HepG2 (cell line): ENCODE measurements at regions not wholly inside any gene's neighbourhood (a gene's known extent, or its start where the extent isn't known, plus 50 kb on each side); places are given as distances from the start of the nearest gene placed in this dataset.

Experiments used
- ATAC-seq: fragments of 200-7000 bp; cut with Tn5 transposase; 3 replicates; pipeline ENCODE4 v1.9.1; 2020; ENCODE audit warnings: mild to moderate bottlenecking, moderate library complexity
- BruUV-seq: library from RNA; stranded (reverse); fragments of 400-500 nt; replicated peaks from 2 replicates; lab custom pipeline; 2021; lab: Mats Ljungman, UMichigan
- CTCF ChIA-PET: fragments of 300-600 bp; formaldehyde crosslinking; extraction: SDS; loops from one replicate; lab custom pipeline; 2021; ENCODE audit warnings: low total read pairs, inconsistent platforms, low intra/inter-chr PET ratio; lab: Yijun Ruan, JAX
- POLR2A ChIA-PET: fragments of 350-600 bp; sonication (Branson Sonifier 250); formaldehyde crosslinking; loops from one replicate; lab custom pipeline; 2020; ENCODE audit warnings: antibody characterized with exemption, inconsistent platforms; lab: Yijun Ruan, JAX
- DNase-seq: peaks from one replicate; pipeline ENCODE4 v3.0.0-alpha.2; 2015; ENCODE audit warnings: low spot score
- FAIRE-seq: peaks from 3 replicates; lab custom pipeline; 2011; peaks lifted over from hg19 to GRCh38; lab: Jason Lieb, UNC
- H2AFZ ChIP-seq: one replicate; pipeline ENCODE4 v1.6.1; 2011; ENCODE audit warnings: low read length, inconsistent platforms
- H3K27ac ChIP-seq: fragments of 300-600 bp; 3 replicates; pipeline ENCODE4 v1.8.0; 2011; ENCODE audit warnings: mixed run types, mild to moderate bottlenecking, mixed read lengths, low read length, inconsistent platforms; ENCODE audit not compliant: insufficient read depth; ENCODE audit errors: extremely low read length
- H3K27me3 ChIP-seq, 2 experiments: fragments of 200-600 bp in 1 of 2; 2 replicates in 1 of 2; 3 replicates in 1 of 2; pipeline versions ENCODE4 v1.6.0 to v1.8.0; 2011; ENCODE audit warnings: low read length in 2 of 2, mild to moderate bottlenecking in 2 of 2, moderate library complexity in 2 of 2, inconsistent platforms in 1 of 2; ENCODE audit not compliant: insufficient read depth in 2 of 2, control insufficient read depth in 1 of 2
- H3K36me3 ChIP-seq, 2 experiments: fragments of 200-600 bp in 1 of 2; replicated peaks in 1 of 2; 2 replicates in 1 of 2; 3 replicates in 1 of 2; pipeline versions ENCODE4 v1.5.1 to v1.8.0; 2011; ENCODE audit warnings: low read length in 2 of 2, inconsistent platforms in 1 of 2; ENCODE audit not compliant: insufficient read depth in 2 of 2, control insufficient read depth in 1 of 2
- H3K4me1 ChIP-seq: 2 replicates; pipeline ENCODE4 v1.5.1; 2012; ENCODE audit warnings: low read length, inconsistent platforms; ENCODE audit not compliant: insufficient read depth
- H3K4me2 ChIP-seq: 2 replicates; pipeline ENCODE4 v1.6.0; 2011; ENCODE audit warnings: low read depth, low read length, inconsistent platforms
- H3K4me3 ChIP-seq, 3 experiments: fragments of 200-600 bp in 1 of 3; sonication (generic), shearing (Covaris generic) in 1 of 3; replicated peaks in 1 of 3; 2 replicates each; pipeline ENCODE4 v1.5.1; 2011 to 2016; ENCODE audit warnings: low read length in 3 of 3, inconsistent platforms in 2 of 3, low read depth in 2 of 3, mild to moderate bottlenecking in 2 of 3, control low read depth in 1 of 3, mixed read lengths in 1 of 3; ENCODE audit not compliant: insufficient read depth in 1 of 3
- H3K79me2 ChIP-seq: one replicate; pipeline ENCODE4 v1.6.1; 2011; ENCODE audit warnings: low read length, inconsistent platforms; ENCODE audit not compliant: insufficient read depth
- H3K9ac ChIP-seq: 2 replicates; pipeline ENCODE4 v1.6.0; 2011; ENCODE audit warnings: mild to moderate bottlenecking, low read depth, low read length, inconsistent platforms; ENCODE audit not compliant: insufficient read depth
- H3K9me3 ChIP-seq: 2 replicates; pipeline ENCODE4 v1.5.1; 2012; ENCODE audit warnings: mild to moderate bottlenecking, low read length
- H4K20me1 ChIP-seq: 2 replicates; pipeline ENCODE4 v1.6.0; 2011; ENCODE audit warnings: inconsistent platforms, mild to moderate bottlenecking, low read length, moderate library complexity; ENCODE audit not compliant: insufficient read depth
- FOSL2 ChIP-seq: sonication (generic); formaldehyde crosslinking; IDR thresholded peaks from 2 replicates; pipeline ENCODE4 v1.4.0; 2020; ENCODE audit warnings: missing genetic modification reagents
- SMC3 ChIP-seq: IDR thresholded peaks from 2 replicates; pipeline ENCODE4 v1.6.1; 2011; ENCODE audit warnings: low read length, improper control_type of control experiment
- TFAP4 ChIP-seq: sonication (generic); IDR thresholded peaks from 2 replicates; pipeline ENCODE4 v1.6.1; 2016; ENCODE audit warnings: low read depth, borderline replicate concordance
- TOE1 ChIP-seq: sonication (generic); formaldehyde crosslinking; IDR thresholded peaks from 2 replicates; pipeline ENCODE4 v1.4.0; 2020; ENCODE audit warnings: mild to moderate bottlenecking, missing genetic modification reagents
- ZNF646 ChIP-seq: sonication (generic); formaldehyde crosslinking; IDR thresholded peaks from 2 replicates; pipeline ENCODE4 v1.9.0; 2021; ENCODE audit warnings: mild to moderate bottlenecking, missing genetic modification reagents
- ZNF766 ChIP-seq: sonication (generic); formaldehyde crosslinking; IDR thresholded peaks from 2 replicates; pipeline ENCODE4 v1.5.0; 2020; ENCODE audit warnings: missing genetic modification reagents, borderline replicate concordance
- WGBS: methylation state at CpG from one replicate; pipeline ENCODE4 v1.1.6; 2017; ENCODE audit warnings: low lambda C conversion rate; 5-methylcytosine and 5-hydroxymethylcytosine counted together
- in situ Hi-C: cut with HindIII; loops from 2 replicates; pipeline ENCODE4 v1.10.0; 2017; ENCODE audit warnings: low pct_unique_long_range_greater_than_20kb; ENCODE audit not compliant: extremely low pct_ligation_motif_present
- intact Hi-C: fragments of 100-400 bp; cut with micrococcal nuclease; formaldehyde crosslinking; loops from one replicate; pipeline ENCODE4 v1.10.0; 2022; ENCODE audit not compliant: unreplicated experiment
- TF ChIP-seq, protein P1 (sequence below): sonication (generic); formaldehyde crosslinking; IDR thresholded peaks from 2 replicates; pipeline ENCODE4 v1.9.0; 2021; ENCODE audit warnings: missing genetic modification reagents, borderline replicate concordance

GRCh38 chr16:55019419-55020131 is 88.9 kb downstream of the IRX5 start (continued):
- TF ChIP-seq ZNF646 (peak; percentile 67; the same call in 1 of the 2 replicates), TOE1 (no peak)
- TF ChIP-seq, all 625 proteins: peak for 9

DNA sequence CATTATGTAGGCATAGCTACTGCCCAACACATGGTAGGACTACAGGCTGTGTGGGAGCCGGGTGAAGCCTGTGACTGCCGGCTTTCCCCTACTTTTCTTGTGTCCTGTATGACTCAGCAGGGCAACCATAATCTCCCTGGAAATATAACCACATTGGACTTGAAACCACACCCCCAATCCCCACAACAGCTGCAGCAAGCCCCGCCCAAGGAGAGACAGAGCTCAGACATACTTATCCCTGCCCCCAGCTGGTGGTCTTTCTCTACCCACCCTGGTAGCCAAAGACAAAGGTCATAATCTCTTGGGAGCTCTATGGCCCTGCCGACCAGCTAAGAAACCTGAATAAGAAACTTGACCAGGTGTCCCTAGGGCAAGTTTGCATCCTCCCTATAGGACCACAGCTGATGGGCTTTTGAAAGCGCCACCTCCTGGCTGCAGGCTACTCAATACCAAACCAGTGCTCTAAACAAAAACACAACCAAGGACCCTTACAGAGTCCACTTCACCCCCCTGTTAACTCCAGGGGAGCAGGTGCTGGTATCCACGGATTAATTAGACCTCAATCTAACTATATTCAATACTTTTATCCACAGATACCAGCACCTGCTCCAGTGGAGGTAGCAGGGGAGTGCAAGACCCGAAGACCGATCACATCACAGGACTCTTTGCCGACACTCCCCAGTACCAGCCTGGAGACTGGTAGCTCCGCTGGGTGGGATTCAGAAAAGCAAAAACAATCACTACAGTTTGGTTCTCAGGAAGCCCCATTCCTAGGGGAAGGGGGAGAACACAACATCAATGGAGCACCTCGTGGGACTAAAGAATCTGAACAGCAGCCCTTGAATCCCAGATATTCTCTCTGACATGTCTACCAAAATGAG is 91.2 kb downstream of the IRX5 start:
- H3K9ac ChIP-seq: no peak overlapping the region
- no TSS peak for BruUV-seq
- intact Hi-C loops: loop anchor here (5.0 kb wide), 1 partner anchor 1250 kb away; no protein-coding TSS in a partner anchor
- no peaks in the 10 kb centered on the region for H3K36me3 ChIP-seq
- FAIRE-seq (peak; percentile 46), ATAC-seq (peak; percentile 89), DNase-seq (peak; percentile 23)
- CTCF ChIA-PET: interaction anchor here (0.9 to 1.2 kb wide), 3 partner anchors 484 to 1472 kb away, joined by 3 to 4 read pairs (median 4); no protein-coding TSS in a partner anchor
- H3K9me3 ChIP-seq: no peaks in the 10 kb centered on the region
- no peak overlapping the region for H2AFZ ChIP-seq
- in situ Hi-C loops: loop anchor here (10.0 kb wide), 1 partner anchor 1077 kb away; no protein-coding TSS in a partner anchor
- no peaks in the 10 kb centered on the region for H4K20me1 ChIP-seq
- no peak overlapping the region for H3K4me3 ChIP-seq
- POLR2A ChIA-PET: no interaction called here
- no peaks in the 10 kb centered on the region for H3K79me2 ChIP-seq
- H3K4me2 ChIP-seq: no peak overlapping the region
- H3K27ac ChIP-seq: no peak overlapping the region
- H3K4me1 ChIP-seq: no peaks in the 10 kb centered on the region
- no peaks in the 10 kb centered on the region for H3K27me3 ChIP-seq
- 14% methylated on average over 11 of the region's 11 CpGs for WGBS
- no peak for TF ChIP-seq ZNF766 (CRISPR knock-in tag)
- TF ChIP-seq, protein P1, sequence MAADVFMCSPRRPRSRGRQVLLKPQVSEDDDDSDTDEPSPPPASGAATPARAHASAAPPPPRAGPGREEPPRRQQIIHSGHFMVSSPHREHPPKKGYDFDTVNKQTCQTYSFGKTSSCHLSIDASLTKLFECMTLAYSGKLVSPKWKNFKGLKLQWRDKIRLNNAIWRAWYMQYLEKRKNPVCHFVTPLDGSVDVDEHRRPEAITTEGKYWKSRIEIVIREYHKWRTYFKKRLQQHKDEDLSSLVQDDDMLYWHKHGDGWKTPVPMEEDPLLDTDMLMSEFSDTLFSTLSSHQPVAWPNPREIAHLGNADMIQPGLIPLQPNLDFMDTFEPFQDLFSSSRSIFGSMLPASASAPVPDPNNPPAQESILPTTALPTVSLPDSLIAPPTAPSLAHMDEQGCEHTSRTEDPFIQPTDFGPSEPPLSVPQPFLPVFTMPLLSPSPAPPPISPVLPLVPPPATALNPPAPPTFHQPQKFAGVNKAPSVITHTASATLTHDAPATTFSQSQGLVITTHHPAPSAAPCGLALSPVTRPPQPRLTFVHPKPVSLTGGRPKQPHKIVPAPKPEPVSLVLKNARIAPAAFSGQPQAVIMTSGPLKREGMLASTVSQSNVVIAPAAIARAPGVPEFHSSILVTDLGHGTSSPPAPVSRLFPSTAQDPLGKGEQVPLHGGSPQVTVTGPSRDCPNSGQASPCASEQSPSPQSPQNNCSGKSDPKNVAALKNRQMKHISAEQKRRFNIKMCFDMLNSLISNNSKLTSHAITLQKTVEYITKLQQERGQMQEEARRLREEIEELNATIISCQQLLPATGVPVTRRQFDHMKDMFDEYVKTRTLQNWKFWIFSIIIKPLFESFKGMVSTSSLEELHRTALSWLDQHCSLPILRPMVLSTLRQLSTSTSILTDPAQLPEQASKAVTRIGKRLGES (CRISPR knock-in tag): no peak
- TF ChIP-seq TFAP4: peak; percentile 62; the same call in 1 of the 2 replicates
- TF ChIP-seq FOSL2: peak; percentile 31; the same call in 1 of the 2 replicates
- TF ChIP-seq SMC3: peak; percentile 61
